ENCODE measurements at regions not wholly inside any gene's neighbourhood (a gene's known extent, or its start where the extent isn't known, plus 50 kb on each side); places are given as distances from the start of the nearest gene placed in this dataset.

DNA sequence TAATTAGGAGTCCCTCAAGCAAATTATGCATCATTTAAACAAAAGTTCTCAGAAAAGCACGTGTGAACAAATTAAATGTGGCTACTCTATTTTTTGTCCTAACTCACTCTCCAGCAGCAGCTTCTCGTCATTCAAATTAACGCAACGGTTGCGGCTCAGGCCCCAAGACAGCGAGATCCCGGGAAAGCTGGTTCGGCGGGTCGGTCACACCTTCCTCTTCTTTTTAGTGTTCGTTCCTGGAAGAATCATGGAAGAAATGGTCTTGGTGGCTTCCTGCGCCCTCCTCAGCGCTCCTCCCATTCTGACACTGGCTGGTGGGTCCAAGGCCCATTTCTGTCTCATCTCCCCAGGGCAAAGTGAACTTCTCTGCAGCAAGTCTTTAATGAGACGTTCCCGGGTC is 382.8 kb upstream of the IRX1 start:
- no peak for TF ChIP-seq EZH2phosphoT487 (IDR thresholded peaks at IDR 0.05; ENCODE audit: insufficient read depth, low read depth)
- TF ChIP-seq EZH2 (IDR thresholded peaks at IDR 0.05; ENCODE audit: insufficient read depth, poor library complexity, severe bottlenecking): no peak

Data from GM23248 (cell line).